K562 (cell line): ENCODE measurements at regions not wholly inside any gene's neighbourhood (a gene's known extent, or its start where the extent isn't known, plus 50 kb on each side); places are given as distances from the start of the nearest gene placed in this dataset.

Experiments used
- ATAC-seq: fragments of 200-7000 bp; cut with Tn5 transposase; 3 replicates; pipeline ENCODE4 v1.9.1; 2020; ENCODE audit warnings: moderate library complexity
- BruUV-seq: library from RNA; stranded (reverse); fragments of 400-500 nt; replicated peaks from 2 replicates; lab custom pipeline; 2021; lab: Mats Ljungman, UMichigan
- CTCF ChIA-PET: fragments of 300-600 bp; formaldehyde crosslinking; extraction: SDS; loops from one replicate; lab custom pipeline; 2021; ENCODE audit warnings: low intra/inter-chr PET ratio; lab: Yijun Ruan, JAX
- POLR2A ChIA-PET: fragments of 300-600, 350-650 bp; sonication (Branson Sonifier 250); formaldehyde crosslinking; extraction: SDS; loops from one replicate; lab custom pipeline; 2021; ENCODE audit warnings: antibody characterized with exemption, inconsistent platforms; lab: Yijun Ruan, JAX
- DNase-seq, 4 experiments: peaks; one replicate each; pipeline versions ENCODE4 v3.0.0 to v3.0.0-alpha.2; 2011 to 2018; ENCODE audit warnings: low spot score in 3 of 4, mixed read lengths in 3 of 4; ENCODE audit errors: extremely low read depth in 1 of 4
- FAIRE-seq: peaks from 2 replicates; lab custom pipeline; 2011; peaks lifted over from hg19 to GRCh38; lab: Jason Lieb, UNC
- H2AFZ ChIP-seq: 2 replicates; pipeline ENCODE4 v1.6.0; 2011; ENCODE audit warnings: low read depth, low read length, control low read depth, inconsistent platforms
- H3K27ac ChIP-seq: fragments of 200-600 bp; 3 replicates; pipeline ENCODE4 v1.8.0; 2011; ENCODE audit warnings: low read depth, mild to moderate bottlenecking, control low read depth, inconsistent platforms, low read length, moderate library complexity, mixed read lengths; ENCODE audit errors: extremely low read depth
- H3K27me3 ChIP-seq, 2 experiments: fragments of 300-600 bp in 1 of 2; 2 replicates in 1 of 2; 3 replicates in 1 of 2; pipeline versions ENCODE4 v1.6.0 to v1.8.0; 2011; ENCODE audit warnings: inconsistent platforms in 2 of 2, low read length in 2 of 2, mild to moderate bottlenecking in 1 of 2, mixed read lengths in 1 of 2, moderate library complexity in 1 of 2; ENCODE audit not compliant: control insufficient read depth in 2 of 2, insufficient read depth in 2 of 2
- H3K36me3 ChIP-seq: fragments of 300-600 bp; 3 replicates; pipeline ENCODE4 v1.8.0; 2011; ENCODE audit warnings: mild to moderate bottlenecking, low read length, inconsistent platforms; ENCODE audit not compliant: control insufficient read depth, insufficient read depth
- H3K4me1 ChIP-seq, 2 experiments: fragments of 200-600 bp in 1 of 2; replicated peaks in 1 of 2; 2 replicates in 1 of 2; 3 replicates in 1 of 2; pipeline versions ENCODE4 v1.5.1 to v1.8.0; 2011; ENCODE audit warnings: inconsistent platforms in 2 of 2, low read length in 2 of 2, mild to moderate bottlenecking in 1 of 2, mixed read lengths in 1 of 2, moderate library complexity in 1 of 2; ENCODE audit not compliant: control insufficient read depth in 2 of 2, insufficient read depth in 2 of 2
- H3K4me2 ChIP-seq: 2 replicates; pipeline ENCODE4 v1.6.1; 2011; ENCODE audit warnings: low read length, control low read depth, inconsistent platforms, mixed read lengths; ENCODE audit not compliant: insufficient read depth
- H3K4me3 ChIP-seq: fragments of 200-600 bp; sonication (generic), shearing (Covaris generic); 2 replicates; pipeline ENCODE4 v1.5.1; 2016; ENCODE audit warnings: control low read depth, inconsistent platforms
- H3K79me2 ChIP-seq: fragments of 200-600 bp; 3 replicates; pipeline ENCODE4 v1.8.0; 2011; ENCODE audit warnings: low read length, inconsistent platforms; ENCODE audit not compliant: control insufficient read depth, insufficient read depth
- H3K9ac ChIP-seq, 2 experiments: 2 replicates each; pipeline versions ENCODE4 v1.6.0 to v1.6.1; 2011; ENCODE audit warnings: low read depth in 2 of 2, low read length in 2 of 2, control low read depth in 1 of 2, inconsistent platforms in 1 of 2, mild to moderate bottlenecking in 1 of 2, mixed read lengths in 1 of 2; ENCODE audit not compliant: insufficient read depth in 1 of 2
- H3K9me1 ChIP-seq: one replicate; pipeline ENCODE4 v1.6.0; 2011; ENCODE audit warnings: inconsistent platforms, mild to moderate bottlenecking, low read length, moderate library complexity; ENCODE audit not compliant: control insufficient read depth, insufficient read depth
- H3K9me3 ChIP-seq: replicated peaks from 2 replicates; pipeline ENCODE4 v1.5.1; 2011; ENCODE audit warnings: low read depth, low read length, inconsistent platforms; ENCODE audit not compliant: control insufficient read depth, insufficient read depth
- H4K20me1 ChIP-seq: replicated peaks from 2 replicates; pipeline ENCODE4 v1.6.1; 2011; ENCODE audit warnings: low read length, inconsistent platforms, mixed read lengths; ENCODE audit not compliant: control insufficient read depth, insufficient read depth
- ATF7 ChIP-seq: fragments of 450-650 bp; IDR thresholded peaks from 2 replicates; pipeline ENCODE4 v1.7.1; 2014; ENCODE audit warnings: mild to moderate bottlenecking, moderate library complexity
- COPS2 ChIP-seq: fragments of 450-650 bp; conservative IDR thresholded peaks from 2 replicates; pipeline ENCODE4 v1.6.1; 2016; ENCODE audit warnings: mild to moderate bottlenecking, moderate library complexity
- NR4A1 ChIP-seq, 2 experiments: fragments of 250-450 bp in 1 of 2; fragments of 450-650 bp in 1 of 2; sonication (Bioruptor Pico) in 1 of 2; IDR thresholded peaks; 2 replicates each; pipeline versions ENCODE4 v1.4.0 to v1.6.1; 2016 to 2020; ENCODE audit warnings: mild to moderate bottlenecking in 2 of 2, missing compliant biosample characterization in 1 of 2, missing genetic modification characterization in 1 of 2, moderate library complexity in 1 of 2
- RERE ChIP-seq: sonication (generic); formaldehyde crosslinking; IDR thresholded peaks from 2 replicates; pipeline ENCODE4 v1.8.0; 2023; ENCODE audit warnings: missing genetic modification reagents, mild to moderate bottlenecking, borderline replicate concordance
- RFX1 ChIP-seq: fragments of 450-650 bp; IDR thresholded peaks from 2 replicates; pipeline ENCODE4 v1.6.1; 2016; ENCODE audit warnings: mild to moderate bottlenecking, moderate library complexity
- SIRT6 ChIP-seq: IDR thresholded peaks from one replicate; pipeline ENCODE4 v1.6.1; 2012; ENCODE audit warnings: low read depth, mild to moderate bottlenecking, control low read depth, inconsistent platforms, low read length, moderate library complexity
- THRA ChIP-seq: fragments of 450-650 bp; IDR thresholded peaks from 2 replicates; pipeline ENCODE4 v1.6.1; 2017; ENCODE audit warnings: mild to moderate bottlenecking, moderate library complexity
- ZBTB11 ChIP-seq, 3 experiments: fragments of 200-800 bp in 1 of 3; fragments of 250-450 bp in 1 of 3; fragments of 450-650 bp in 1 of 3; sonication (Bioruptor Pico) in 1 of 3; sonication (Bioruptor generic) in 1 of 3; formaldehyde crosslinking in 1 of 3; IDR thresholded peaks; 2 replicates each; pipeline versions ENCODE4 v1.6.1 to v1.8.0; 2016 to 2022; ENCODE audit warnings: mild to moderate bottlenecking in 2 of 3, missing genetic modification characterization in 2 of 3, missing compliant biosample characterization in 1 of 3, moderate library complexity in 1 of 3
- ZNF589 ChIP-seq: fragments of 200-800 bp; sonication (Bioruptor generic); IDR thresholded peaks from 2 replicates; pipeline ENCODE4 v1.6.1; 2016; ENCODE audit warnings: low read depth, missing genetic modification characterization, missing compliant biosample characterization
- ZNF830 ChIP-seq: fragments of 250-450 bp; sonication (Bioruptor Pico); IDR thresholded peaks from 2 replicates; pipeline ENCODE4 v1.5.0; 2021; ENCODE audit warnings: mild to moderate bottlenecking
- WGBS: fragments of 100-300 bp; shearing (Covaris generic); methylation state at CpG from one replicate; pipeline ENCODE4 v1.1.6; 2016; ENCODE audit warnings: low coverage, mixed read lengths; ENCODE audit not compliant: insufficient coverage; ENCODE audit errors: missing lambda C conversion rate; 5-methylcytosine and 5-hydroxymethylcytosine counted together
- in situ Hi-C: fragments of 300-500 bp; cut with MboI; formaldehyde crosslinking; loops from 4 replicates; pipeline ENCODE4 v1.15.0; 2018; ENCODE audit warnings: inconsistent platforms, mixed read lengths
- intact Hi-C: fragments of 100-400 bp; cut with micrococcal nuclease; formaldehyde crosslinking; loops from 2 replicates; pipeline ENCODE4 v1.14.2; 2022

- no peak for TF ChIP-seq ATF7
- TF ChIP-seq COPS2 = no peak
- TF ChIP-seq, all 486 proteins: peak for 0
Measured at GRCh38 chr4:114310296-114310925, 288.2 kb upstream of the UGT8 start (continued).

- WGBS = 0% methylated on average over 4 of the region's 4 CpGs
- Histone ChIP-seq H3K4me3 (no peak overlapping the region), H3K4me2 (no peak overlapping the region), H4K20me1 (no peaks in the 10 kb centered on the region), H3K27me3 (no peaks in the 10 kb centered on the region), H3K9ac (no peak overlapping the region), H3K79me2 (no peaks in the 10 kb centered on the region), H3K9me1 (no peaks in the 10 kb centered on the region), H3K27ac (no peak overlapping the region), H3K4me1 (no peaks in the 10 kb centered on the region), H3K36me3 (no peaks in the 10 kb centered on the region), H2AFZ (no peak overlapping the region), H3K9me3 (no peaks in the 10 kb centered on the region)
- ATAC-seq (no peak), DNase-seq (no peak), FAIRE-seq (no peak)
- ChIA-PET POLR2A (no interaction called here), CTCF (no interaction called here)
- intact Hi-C loops = no loop called here
- BruUV-seq = no TSS peak
- in situ Hi-C loops = no loop called here
- TF ChIP-seq ZNF589 (CRISPR knock-in tag) (no peak), RFX1 (no peak), RERE (CRISPR knock-in tag) (no peak), ZBTB11 (CRISPR knock-in tag; IDR thresholded peaks at IDR 0.05) (no peak), THRA (no peak), NR4A1 (CRISPR knock-in tag; IDR thresholded peaks at IDR 0.05) (no peak), NR4A1 (tag; IDR thresholded peaks at IDR 0.05) (no peak), ZNF830 (CRISPR knock-in tag) (no peak), SIRT6 (no peak)
Measured at GRCh38 chr4:114311787-114312186, 286.8 kb upstream of the UGT8 start.
